ENCODE measurements at regions not wholly inside any gene's neighbourhood (a gene's known extent, or its start where the extent isn't known, plus 50 kb on each side); places are given as distances from the start of the nearest gene placed in this dataset.

GRCh38 chr3:73848173-73848906 is 223.6 kb upstream of the PDZRN3 start:
- peak; percentile 51 to 76 for TF ChIP-seq CTCF (IDR thresholded peaks at IDR 0.05)
- H3K9me3 ChIP-seq, result no peaks in the 10 kb centered on the region
- H3K4me3 ChIP-seq, result no peak overlapping the region

DNA sequence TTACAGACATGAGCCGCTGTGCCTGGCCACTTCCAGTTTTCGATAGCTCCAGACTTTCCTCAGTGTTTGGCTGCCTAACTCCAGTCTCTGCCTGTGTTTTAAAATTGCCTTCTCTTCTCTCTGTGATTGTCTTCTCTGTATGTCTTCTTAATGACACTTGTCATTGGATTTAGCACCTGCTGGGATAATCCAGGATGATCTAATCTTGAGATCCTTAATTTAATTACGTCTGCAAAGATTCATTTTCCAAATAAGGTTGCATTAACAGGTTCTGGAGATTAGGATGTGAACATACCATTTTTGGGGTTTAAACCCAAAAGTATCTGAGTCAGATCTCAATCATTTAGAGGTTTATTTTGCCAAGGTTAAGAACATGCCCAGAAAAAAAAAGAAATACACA is 222.2 kb upstream of the PDZRN3 start:
- Histone ChIP-seq H3K4me1 (no peaks in the 10 kb centered on the region), H3K9me3 (no peaks in the 10 kb centered on the region), H3K27me3 (no peaks in the 10 kb centered on the region), H3K36me3 (no peaks in the 10 kb centered on the region), H3K4me3 (no peak overlapping the region), H3K27ac (no peak overlapping the region)
- DNase-seq (ENCODE audit: low spot score), result no peak
- no peak for TF ChIP-seq CTCF (IDR thresholded peaks at IDR 0.05)

More at GRCh38 chr3:73848173-73848906, 223.6 kb upstream of the PDZRN3 start:
- H3K36me3 ChIP-seq, result no peaks in the 10 kb centered on the region
- no peak overlapping the region for H3K27ac ChIP-seq
- no peak for DNase-seq (ENCODE audit: low spot score)
- no peaks in the 10 kb centered on the region for H3K4me1 ChIP-seq
- H3K27me3 ChIP-seq, result no peaks in the 10 kb centered on the region

DNA sequence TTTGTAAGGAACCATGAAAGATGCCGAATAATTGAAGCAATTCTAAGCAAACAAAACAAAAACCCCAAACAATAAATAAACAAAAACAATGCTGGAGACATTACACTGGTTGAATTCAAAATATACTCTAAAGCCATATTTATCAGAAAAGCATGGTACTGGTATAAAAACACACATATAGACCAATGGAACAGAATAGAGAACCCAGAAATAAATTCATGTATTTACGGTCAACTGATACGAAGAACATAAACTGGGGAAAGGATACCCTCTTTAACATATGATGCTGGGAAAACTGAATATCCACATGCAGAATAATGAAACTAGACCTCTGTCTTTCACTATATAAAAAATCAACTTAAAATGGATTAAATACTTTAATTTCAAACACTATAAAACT is 214.3 kb upstream of the PDZRN3 start:
- no peak for TF ChIP-seq CTCF (IDR thresholded peaks at IDR 0.05)
- H3K4me3 ChIP-seq, result no peak overlapping the region
- H3K9me3 ChIP-seq, result peaks cover 6 to 23% of the 10 kb centered on the region in 2 donors
- no peaks in the 10 kb centered on the region for H3K27me3 ChIP-seq
- H3K36me3 ChIP-seq, result no peaks in the 10 kb centered on the region
- H3K27ac ChIP-seq, result no peak overlapping the region
- no peaks in the 10 kb centered on the region for H3K4me1 ChIP-seq
- DNase-seq (ENCODE audit: low spot score), result no peak

DNA sequence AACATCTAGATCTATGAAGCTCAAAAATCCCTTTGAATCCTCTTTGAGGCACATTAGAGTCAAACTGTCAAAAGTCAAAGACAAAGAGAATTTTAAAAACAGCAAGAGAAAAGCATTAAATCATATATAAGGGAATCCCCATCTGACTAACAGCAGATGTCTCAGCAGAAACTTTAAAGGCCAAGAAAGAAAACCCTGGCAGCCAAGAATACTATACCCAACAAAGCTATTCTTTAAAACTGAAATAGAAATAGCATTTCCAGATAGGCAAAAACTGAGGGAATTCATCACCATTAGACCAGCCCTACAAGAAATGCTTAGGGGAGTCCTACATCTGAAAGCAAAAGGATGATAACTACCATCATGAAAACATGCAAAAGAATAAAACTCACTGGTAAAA is 211.2 kb upstream of the PDZRN3 start:
- DNase-seq (ENCODE audit: low spot score), result no peak
- Histone ChIP-seq H3K4me1 (no peaks in the 10 kb centered on the region), H3K27ac (no peak overlapping the region), H3K4me3 (no peak overlapping the region), H3K36me3 (no peaks in the 10 kb centered on the region), H3K27me3 (no peaks in the 10 kb centered on the region), H3K9me3 (peaks cover 6 to 23% of the 10 kb centered on the region in 2 donors)
- TF ChIP-seq CTCF (IDR thresholded peaks at IDR 0.05), result no peak

GRCh38 chr3:73832426-73832825 is 207.7 kb upstream of the PDZRN3 start:
- TF ChIP-seq CTCF (IDR thresholded peaks at IDR 0.05), result no peak
- DNase-seq (ENCODE audit: low spot score), result no peak

DNA sequence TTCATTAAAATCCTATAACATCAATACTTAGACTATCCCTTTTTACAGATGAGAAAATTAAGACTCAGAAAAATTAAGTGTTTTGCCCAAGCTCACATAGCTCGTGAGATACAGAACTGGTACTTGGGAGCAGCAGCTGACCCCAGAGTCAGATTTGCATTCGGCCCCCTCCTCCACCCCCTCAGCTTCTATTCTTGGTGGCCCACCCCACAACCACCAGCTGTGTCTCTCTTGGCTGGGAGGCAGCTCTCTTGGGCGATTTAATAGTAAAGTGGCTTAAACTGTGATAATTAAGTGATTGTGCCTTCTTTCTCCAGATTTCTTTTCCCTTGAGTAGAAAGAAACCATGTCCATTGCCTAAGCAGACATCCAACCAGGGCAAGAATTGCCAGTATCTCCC is 203.6 kb upstream of the PDZRN3 start:
- Histone ChIP-seq H3K9me3 (no peaks in the 10 kb centered on the region), H3K4me1 (peaks cover 0 to 24% of the 10 kb centered on the region in 2 donors), H3K27ac (peak overlapping the region; percentile 46 to 54), H3K27me3 (no peaks in the 10 kb centered on the region), H3K36me3 (no peaks in the 10 kb centered on the region), H3K4me3 (no peak overlapping the region)
- no peak for TF ChIP-seq CTCF (IDR thresholded peaks at IDR 0.05)
- no peak for DNase-seq (ENCODE audit: low spot score)

More at GRCh38 chr3:73832426-73832825, 207.7 kb upstream of the PDZRN3 start:
- H3K36me3 ChIP-seq, result no peaks in the 10 kb centered on the region
- no peak overlapping the region for H3K27ac ChIP-seq
- H3K27me3 ChIP-seq, result no peaks in the 10 kb centered on the region
- no peak overlapping the region for H3K4me3 ChIP-seq
- H3K4me1 ChIP-seq, result peaks cover 0 to 19% of the 10 kb centered on the region in 2 donors
- H3K9me3 ChIP-seq, result peaks cover 6 to 23% of the 10 kb centered on the region in 2 donors
